GM21381 (cell line): ENCODE measurements at regions not wholly inside any gene's neighbourhood (a gene's known extent, or its start where the extent isn't known, plus 50 kb on each side); places are given as distances from the start of the nearest gene placed in this dataset.

Experiments
- ATAC-seq: cut with Tn5 transposase; IDR thresholded peaks from one replicate; pipeline ENCODE4 v1.9.1; 2021; ENCODE audit warnings: mild to moderate bottlenecking, moderate library complexity; ENCODE audit not compliant: unreplicated experiment

DNA sequence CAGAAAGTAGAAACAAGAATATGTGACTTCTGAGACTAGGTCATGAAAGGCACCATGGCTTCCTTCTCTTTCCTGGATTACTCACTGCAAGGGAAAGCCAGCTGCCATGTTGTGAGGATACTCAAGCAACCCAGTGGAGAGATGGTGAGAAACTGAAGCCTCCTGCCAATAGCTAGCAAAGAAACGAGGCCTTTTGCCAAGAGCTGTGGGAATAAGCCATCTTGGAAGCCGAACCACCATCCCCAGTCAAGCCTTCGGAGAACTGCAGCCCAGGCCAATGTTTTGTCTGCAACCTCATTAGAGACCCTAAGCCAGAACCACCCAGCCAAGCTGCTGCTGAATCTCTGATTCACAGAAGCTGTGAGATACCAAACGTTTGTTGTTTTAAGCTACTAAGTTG, 104.7 kb upstream of the CRHR1 start:
- ATAC-seq, result no peak

DNA sequence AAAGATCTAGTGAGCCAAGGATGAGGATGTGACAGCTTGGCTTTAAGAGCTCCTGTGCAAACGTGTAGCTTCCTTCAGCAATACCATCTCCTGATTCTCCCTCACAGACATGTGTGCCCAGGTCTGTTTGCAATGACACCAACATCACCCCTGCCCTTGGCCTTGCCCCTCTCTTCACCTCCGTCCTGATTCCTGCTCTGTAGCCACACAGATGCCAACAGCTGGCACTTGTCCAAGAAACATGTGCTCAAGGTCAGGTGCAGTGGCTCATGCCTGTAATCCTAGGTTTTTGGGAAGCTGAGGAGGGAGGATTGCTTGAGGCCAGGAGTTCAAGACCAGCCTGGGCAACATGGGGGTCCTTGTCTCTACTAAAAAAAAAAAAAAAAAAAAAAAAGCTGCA, 103.8 kb upstream of the CRHR1 start:
- ATAC-seq, result no peak

DNA sequence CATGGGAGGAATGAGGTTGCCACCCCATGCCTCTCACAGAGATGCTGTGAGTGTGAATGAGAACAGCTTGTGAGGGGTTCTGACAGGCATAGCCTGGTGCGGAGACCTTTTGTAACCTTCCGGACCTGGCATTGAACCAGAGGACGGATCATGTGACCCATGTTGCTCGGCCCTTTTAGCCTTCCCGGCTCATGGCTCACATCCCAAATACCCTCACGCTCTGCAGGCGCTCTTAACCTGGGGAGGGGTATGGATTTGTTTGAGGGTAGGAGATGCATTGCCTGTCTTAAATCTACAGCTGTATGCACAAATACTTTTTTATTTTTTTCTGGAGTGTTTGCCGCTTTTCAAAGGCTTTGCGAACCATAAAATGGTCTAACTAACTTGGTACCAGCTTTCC, 102.4 kb upstream of the CRHR1 start:
- ATAC-seq, result no peak

DNA sequence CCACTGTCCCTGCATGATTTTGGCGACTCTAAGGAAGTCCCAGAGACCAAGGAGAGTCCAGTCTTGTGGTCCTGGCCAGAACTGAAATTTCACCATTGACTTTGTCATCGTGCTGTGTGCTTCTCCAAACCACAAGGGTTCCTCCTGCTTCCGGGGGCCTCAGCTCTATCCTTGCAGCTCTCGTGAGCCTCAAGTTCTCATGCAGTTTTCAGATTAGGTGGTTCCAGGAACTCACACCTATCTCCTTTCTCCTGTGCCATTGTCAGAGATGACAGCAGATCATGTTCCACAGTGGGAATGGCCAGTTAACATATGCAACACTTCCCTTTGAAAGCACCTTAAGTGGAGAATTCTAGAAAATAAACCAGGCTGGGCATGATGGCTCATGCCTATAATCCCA, 97.9 kb upstream of the CRHR1 start:
- no peak for ATAC-seq

DNA sequence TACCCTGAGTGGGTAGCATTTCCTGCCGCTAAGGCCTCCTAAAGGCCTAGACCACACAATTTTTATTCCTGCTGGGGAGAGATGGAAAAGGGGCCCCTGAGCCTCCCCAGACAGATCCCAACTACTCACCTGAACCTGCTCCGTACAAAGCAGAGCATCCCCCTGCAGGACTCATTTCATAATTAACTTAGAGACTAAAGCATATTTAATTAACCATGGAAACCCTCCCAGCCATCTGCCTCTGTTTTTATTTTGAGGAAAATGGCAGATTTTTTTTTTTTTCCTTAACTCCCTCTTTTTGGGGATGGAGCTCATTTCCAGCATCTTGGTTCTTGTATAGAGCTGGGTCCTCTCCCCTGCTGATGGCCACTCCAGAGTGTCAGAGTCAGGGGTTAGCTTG, 96.5 kb upstream of the CRHR1 start:
- no peak for ATAC-seq

DNA sequence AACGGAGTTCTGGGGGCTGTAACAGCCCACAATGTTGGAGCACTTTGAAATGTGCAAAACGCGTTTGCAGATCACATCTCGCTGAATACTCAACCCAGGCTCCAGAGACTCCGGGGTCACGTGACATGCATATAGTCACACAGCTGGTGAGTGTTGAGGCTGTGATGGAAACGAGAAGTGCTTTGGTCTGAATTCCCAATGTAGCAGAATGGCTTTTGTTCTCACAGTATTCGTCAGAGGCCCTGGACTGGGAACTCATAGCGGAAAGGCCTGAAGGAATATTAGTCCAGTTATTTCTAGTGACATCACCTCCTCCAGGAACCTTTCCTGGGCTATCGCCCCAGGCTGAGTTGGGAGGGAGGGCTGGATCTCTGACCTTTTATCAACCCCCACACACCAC, 95.8 kb upstream of the CRHR1 start:
- ATAC-seq, result no peak

DNA sequence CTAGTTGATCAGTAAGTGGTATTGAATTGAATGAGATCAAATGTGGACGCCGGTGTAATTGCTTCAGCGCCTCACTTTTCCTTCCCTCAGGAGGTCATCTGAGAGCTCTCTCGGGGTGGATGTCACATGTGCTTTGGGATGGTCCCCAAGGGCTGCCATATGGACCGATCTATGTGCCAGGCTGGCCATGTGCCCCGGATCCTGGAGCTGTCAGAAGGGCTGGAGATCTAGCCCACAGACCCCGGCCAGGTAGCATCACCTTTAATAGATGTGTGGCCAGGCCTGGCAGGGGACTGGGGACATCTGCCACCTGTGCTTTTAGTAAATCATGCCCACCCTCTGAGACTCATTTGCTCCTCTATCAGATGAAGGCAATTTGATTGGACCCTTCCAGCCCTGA, 95.3 kb upstream of the CRHR1 start:
- no peak for ATAC-seq

DNA sequence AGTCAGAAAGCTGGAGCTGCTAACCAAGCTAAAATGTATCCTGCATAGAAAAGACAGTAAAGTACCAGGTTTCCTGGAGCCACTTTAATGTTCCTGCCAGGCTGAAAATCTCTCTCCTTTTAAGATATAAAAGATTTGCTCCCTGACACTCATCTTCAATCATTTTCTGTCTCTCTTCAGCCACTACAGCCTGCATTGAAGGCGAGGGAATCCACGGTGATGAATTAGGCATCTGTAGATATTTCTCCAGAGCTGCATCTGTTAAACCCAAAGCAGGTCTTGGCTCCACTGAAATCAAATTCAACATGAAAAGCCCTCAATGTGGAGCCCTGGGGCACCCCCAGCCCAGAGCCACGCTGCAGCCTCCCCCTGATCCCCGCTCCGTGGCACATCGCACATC, 94.7 kb upstream of the CRHR1 start:
- no peak for ATAC-seq

DNA sequence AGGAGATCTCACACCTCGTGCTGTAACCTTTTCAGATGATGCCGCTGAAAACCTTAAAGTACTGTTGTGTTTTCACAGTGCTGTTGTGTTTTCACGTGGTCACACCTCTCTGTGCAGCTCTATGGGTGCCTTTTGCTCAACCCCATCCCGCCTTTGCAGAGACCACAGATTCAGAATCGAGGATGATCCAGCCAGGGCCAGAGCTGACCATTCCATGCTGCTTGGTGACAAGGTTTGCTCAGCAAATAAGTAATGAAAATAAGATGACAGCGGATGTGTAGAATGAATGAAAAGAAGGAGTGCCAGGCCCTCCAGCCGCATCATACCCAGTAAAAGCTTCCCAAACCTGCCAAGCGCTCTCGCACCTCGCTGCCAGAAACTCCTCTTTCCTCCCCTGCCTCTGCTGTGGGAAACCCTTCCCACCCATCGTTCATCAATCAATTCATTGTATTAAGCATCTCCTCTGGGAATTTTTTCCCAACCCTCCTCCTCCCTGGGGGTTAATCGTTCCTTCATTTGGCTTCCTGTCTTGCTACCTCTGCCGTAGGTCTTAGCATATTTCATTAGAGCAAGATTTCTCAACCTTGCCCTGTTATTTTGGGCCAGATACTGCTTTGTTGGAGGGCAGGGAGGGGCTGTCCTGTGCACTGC, 93.4 kb upstream of the CRHR1 start:
- ATAC-seq, result no peak

DNA sequence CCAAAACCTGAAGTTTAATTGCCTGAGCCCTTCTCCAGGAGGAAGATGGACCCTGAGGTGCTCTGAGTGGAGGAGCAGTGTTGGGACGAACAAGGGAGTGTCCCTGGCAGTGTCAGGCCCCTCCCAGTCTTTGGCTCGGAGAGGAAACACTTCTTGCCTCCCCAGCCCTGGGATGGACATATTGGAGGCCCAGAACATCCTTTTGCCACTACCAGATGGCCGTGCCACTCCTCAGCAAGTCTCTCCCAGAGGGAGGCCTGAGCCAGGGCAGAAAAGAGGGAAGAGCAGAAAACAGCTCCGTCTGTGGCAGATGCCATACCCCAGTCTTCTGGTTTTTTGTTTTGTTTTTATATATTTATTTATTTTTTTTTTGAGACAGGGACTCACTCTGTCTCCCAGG, 91.5 kb upstream of the CRHR1 start:
- ATAC-seq, result no peak

DNA sequence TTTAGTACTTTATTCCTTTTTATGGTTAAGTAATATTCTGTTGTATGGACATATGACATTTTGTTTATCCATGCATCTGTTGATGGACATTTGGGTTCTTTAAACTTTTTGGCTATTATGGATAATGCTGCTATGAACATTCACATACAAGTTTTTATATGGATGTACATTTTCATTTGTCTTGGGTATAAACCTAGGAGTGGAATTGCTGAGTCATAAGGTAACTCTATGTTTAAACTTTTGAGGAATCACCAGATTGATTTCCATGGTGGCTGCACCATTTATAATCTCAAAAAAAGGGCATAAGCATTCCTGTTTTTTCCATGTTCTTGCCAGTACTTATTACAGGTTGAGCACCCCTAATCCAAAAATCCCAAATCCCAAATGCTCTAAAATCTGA, 90.3 kb upstream of the CRHR1 start:
- ATAC-seq, result no peak

DNA sequence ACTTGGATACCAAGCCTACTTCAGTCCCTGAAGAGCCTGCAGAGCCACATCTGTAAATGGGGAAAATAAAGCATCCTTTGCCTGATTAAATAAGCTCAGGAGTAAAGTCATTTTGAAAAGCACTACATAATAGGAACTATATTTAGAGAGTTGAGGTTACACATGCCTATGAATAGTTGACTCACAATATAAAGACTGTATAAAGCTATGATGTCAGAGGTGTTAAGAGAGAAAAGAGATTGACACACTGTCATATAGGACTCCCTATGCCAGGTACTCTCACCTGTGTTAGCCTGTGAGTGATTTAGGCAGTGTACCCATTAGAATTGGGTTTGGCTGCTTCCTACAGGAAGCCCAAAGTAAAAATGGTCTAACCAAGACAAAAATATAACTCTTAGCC, 87.7 kb upstream of the CRHR1 start:
- no peak for ATAC-seq

DNA sequence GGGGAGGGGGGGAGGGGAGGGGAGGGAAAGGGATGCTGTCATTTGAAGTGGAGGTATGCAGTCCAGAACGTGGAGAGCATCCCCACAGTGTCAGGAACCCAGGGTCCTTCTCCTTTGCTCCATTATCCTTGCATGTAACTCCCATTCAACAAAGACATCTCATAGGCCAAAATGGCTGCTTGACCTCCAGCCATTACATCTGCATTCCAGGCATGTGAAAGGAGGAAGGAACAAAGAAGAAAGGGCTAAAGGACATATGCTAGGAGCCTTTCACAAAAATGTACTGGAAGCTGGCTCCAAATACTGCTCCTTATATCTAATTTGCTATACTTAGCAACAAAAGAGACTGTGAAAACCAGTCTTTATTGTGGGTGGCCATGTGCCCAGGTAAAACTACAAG, 87.0 kb upstream of the CRHR1 start:
- ATAC-seq, result no peak

DNA sequence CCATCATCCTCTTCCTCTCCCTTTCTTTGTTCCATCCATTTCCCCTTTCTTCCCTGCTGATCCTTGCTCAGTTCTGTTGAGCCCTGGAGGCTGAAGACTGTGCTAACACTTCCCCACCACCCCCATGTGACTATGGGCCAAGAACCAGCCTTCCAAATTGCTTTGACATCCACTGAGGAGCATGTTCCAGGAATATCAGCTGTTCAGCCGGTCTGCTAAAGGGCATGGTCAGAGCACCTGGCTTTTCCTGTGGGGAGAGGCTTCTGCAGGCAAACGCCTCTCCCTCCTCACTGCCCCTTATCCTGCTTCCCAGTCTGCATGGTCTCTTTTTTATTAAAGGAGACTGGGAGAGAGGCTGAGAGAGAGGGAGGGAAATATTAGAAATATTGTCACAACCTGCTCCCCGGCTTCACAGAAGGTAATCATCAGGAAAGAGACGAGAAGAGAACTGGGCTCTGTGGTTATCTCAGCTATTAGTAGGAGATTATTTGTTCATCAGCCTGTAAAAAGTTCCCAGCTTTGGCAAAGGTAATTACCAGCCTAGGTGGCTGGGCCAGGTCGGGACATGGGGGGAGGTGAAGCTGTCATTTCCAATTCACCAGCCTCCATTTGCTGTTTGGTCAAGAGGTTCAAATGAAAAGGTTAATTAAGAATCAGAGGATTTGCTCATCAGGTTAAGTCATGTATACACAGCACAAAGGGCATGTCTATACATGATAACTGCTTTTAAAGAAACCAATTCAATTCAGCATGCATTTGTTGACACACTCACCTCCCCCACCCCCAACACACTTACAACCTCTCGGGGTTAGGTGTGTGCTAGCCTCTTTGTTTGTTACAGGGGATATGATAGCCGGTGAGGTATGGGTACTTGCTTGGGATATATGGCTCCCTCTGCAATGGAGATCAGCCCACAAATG, 83.7 kb upstream of the CRHR1 start:
- ATAC-seq, result no peak

DNA sequence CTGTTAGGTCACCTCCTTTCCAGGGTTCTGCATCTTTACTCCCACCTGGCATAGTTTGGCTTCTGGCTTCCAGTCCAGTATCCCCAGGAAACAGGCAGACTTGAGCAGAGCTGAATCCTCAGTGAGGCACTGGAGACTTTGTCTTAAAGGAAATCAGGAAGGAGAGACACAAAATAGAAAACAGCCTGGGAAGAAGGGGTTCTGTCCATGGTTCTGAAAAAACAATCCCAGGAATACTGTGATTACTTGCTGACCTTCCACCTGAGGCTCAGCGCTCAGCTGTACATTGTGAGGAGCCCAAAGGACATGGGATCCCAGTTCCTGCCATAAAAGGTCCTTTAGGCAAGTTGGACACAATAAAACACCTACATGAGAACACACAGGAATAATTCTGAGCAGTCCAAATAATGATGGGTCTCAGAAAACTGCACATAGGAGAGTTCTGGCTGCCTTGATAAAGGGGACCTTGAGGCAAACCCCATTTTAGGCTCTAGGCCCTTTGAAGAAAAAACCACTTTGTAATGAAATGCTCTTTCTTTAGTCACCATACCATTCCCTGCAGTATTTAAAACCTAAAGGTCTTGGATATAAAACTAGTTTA, 81.4 kb upstream of the CRHR1 start:
- no peak for ATAC-seq

DNA sequence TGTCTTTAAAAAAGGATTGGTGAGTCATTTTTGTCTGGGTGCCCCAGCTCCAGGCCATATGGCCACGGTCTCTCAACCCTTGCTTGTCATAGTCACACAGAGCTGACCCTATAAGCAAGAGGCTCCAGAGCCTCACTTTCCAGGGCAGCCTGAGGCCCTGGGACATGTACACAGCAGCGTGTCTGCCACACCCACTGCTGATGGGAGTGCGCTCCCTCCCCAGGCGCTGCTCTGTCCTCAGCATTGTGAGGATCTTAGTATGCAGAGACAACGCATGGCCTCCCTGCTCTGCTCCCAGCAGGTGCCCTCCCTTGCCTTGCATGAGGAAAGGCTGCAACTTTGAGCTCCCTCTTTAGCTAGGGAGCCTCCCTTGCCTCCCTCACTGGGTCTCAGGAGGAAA, 80.8 kb upstream of the CRHR1 start:
- no peak for ATAC-seq

DNA sequence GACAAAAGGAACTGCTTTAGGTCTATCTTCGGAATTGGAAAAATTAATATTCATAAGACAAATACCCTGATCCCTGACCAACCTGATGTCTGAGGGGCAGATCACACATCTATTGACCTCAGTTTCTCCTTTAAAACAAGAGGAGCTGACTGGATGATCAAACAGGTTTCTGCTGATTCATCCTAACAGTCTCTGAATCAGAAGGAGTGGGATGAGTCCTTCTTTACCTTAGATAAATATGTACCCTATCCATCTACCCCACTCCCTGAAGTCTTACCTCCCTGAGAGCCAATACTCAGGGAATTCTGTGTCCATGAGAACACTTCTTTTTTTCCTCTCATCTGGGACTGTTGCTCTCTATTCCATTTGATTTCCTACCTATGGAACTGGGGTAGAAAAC, 80.3 kb upstream of the CRHR1 start:
- no peak for ATAC-seq

DNA sequence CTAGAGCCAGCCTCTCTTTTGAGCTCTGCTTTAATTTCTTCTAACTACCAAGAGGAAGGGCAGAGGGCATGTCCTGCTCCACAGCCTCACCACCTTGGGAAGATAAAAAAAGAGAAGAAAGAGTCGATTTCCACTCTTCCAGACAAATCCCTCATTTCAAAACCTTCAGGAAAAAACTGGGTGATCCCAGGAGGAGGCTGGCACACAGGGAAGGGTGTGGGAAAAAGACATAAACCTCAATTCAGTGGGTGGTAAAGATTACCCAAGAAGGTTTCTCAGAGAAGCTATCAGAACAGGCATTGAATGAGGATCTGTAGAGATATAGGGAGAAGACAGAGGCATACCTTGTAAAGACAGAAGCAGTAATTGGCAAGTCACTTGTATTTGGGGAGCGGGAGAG, 79.9 kb upstream of the CRHR1 start:
- no peak for ATAC-seq

DNA sequence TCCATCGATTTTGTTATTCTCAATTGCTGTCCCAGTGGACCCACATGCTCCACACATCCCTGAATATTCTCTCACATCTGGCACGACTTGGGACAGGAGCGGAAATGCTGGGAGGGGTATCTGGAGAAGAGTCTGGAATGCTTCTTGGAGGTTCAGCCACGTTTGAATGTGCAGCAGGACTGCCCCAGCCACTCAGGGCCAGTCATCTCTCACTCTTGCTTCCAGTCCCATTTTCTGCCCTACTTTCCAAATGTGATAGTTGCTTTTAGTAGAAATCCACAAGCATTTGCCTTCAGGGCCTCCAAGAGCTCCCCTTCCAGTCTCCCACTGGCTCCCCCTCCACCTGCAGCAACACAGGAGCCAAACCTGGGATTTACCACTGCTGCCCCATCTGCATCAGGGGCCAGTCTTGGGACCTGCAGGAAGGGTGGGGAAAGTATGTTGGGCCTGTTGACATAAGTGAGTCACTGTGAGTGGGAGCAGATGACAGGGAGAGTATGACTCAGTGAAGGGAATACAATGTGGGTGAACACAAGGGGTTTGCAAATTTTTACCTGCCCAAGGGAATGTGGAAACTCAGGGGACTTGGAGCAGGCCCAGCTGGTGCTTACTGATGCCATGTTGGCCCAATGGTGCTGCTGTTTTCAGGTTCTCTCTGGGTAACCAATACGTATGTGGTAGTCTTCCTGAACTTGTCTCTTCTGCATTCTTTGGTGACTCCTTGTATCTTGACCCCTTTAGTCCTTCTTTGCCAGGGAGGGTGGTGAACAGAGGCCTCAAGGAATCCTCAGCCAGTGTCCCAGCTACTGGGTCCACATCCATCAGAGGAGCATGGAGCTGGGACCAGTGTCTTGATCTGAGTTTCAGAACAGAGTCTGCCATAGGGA, 78.8 kb upstream of the CRHR1 start:
- no peak for ATAC-seq

DNA sequence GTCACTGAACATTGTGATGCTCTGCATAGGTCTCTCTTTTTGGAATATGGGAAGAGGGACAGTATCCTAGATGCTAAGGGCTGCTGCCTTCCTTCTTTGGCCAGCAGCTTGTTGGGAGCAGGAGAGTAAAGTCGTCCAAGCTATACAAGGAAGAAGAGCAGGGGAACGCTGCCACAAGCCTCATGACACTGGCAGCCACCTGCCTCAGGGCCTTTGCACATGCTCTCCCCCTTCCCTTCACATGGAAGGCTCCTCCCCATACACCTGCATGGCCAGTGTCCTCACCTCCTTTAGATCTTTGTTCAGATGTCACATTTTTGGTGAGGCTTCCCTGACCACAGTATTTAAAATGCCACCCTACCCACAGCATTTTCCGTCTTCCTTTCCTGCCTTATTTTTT, 78.1 kb upstream of the CRHR1 start:
- no peak for ATAC-seq

DNA sequence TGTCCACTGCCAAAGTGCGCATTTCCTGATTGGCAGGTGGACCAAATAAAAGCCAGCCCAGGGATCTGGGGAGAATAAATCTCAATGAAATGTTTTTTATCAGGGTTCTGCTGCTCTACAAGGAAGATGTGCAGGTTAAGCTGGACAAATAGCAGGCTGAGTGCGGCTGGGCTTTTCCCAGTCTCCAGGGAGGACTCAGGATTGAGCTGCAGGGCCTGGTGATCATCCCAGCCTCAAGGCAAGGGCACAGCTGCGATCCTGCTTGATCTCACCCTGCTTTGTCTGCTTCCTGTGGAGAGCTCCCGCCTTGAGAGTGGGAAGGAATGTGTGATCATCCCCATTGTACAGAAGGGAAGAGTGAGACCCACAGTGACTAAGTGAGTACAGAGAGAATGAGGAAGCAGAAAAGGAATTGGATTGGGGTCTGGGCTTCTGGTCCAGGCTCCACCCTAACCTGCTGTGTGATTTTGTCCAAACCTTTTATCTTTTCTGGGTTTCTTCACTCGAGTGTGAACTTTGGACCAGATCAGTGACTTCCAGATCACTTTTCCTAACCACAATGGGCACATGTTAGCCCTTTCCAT, 75.3 kb upstream of the CRHR1 start:
- ATAC-seq, result no peak
